ENCODE measurements at regions not wholly inside any gene's neighbourhood (a gene's known extent, or its start where the extent isn't known, plus 50 kb on each side); places are given as distances from the start of the nearest gene placed in this dataset.

DNA sequence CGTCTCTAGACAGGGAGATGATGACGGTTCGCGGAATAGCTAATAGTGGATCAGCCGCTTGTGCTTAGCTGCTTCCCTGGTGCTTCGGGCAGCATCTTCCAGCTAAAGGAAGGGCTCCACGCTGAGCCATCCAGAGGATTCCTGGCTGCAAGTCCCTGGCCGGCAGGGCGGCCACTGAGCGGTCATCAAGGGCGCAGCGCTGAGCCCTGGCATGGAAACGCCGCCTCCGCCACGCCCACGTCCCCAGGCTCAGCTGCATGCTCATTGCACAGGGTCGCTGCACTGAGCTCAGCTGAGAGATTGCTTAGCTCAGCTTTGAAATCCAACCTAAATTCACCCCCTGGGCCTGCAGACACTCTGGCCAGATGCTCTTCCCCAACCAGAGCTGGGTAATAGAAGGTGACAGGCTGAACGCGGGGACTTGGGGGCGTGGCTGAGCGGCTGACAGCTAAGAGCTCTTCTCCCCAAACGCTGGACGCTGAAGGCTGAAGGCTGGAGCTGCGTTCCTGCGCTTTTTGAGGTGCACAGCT lies 118.2 kb upstream of the KIT start:
- no peak for DNase-seq (ENCODE audit: low spot score)
- TF ChIP-seq, protein P1, sequence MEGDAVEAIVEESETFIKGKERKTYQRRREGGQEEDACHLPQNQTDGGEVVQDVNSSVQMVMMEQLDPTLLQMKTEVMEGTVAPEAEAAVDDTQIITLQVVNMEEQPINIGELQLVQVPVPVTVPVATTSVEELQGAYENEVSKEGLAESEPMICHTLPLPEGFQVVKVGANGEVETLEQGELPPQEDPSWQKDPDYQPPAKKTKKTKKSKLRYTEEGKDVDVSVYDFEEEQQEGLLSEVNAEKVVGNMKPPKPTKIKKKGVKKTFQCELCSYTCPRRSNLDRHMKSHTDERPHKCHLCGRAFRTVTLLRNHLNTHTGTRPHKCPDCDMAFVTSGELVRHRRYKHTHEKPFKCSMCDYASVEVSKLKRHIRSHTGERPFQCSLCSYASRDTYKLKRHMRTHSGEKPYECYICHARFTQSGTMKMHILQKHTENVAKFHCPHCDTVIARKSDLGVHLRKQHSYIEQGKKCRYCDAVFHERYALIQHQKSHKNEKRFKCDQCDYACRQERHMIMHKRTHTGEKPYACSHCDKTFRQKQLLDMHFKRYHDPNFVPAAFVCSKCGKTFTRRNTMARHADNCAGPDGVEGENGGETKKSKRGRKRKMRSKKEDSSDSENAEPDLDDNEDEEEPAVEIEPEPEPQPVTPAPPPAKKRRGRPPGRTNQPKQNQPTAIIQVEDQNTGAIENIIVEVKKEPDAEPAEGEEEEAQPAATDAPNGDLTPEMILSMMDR (IDR thresholded peaks at IDR 0.05), result no peak
- Histone ChIP-seq H3K27ac (no peak overlapping the region), H3K4me3 (peak overlapping the region; percentile 69)

DNA sequence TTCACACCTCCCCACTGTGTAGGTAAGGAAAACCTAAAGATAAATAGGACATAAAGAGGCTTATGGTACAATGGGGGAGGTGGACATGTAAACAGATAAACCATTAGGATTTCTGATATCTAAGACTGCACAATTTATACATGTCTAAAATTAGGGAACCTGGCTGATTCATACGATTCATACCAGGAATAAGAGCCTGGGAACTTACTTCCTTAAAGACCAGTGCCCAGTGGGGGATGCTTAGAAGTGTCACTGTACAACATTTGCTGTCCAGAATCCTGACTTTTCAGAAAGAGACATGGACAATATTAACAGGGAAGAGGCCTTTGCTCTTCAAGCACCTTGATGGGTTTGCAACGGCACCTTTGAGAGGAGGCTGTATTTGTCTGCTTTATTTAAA lies 116.8 kb upstream of the KIT start:
- DNase-seq (ENCODE audit: low spot score), result no peak
- H3K27ac ChIP-seq, result no peak overlapping the region
- TF ChIP-seq, protein P1 (IDR thresholded peaks at IDR 0.05), result no peak
- no peak overlapping the region for H3K4me3 ChIP-seq

DNA sequence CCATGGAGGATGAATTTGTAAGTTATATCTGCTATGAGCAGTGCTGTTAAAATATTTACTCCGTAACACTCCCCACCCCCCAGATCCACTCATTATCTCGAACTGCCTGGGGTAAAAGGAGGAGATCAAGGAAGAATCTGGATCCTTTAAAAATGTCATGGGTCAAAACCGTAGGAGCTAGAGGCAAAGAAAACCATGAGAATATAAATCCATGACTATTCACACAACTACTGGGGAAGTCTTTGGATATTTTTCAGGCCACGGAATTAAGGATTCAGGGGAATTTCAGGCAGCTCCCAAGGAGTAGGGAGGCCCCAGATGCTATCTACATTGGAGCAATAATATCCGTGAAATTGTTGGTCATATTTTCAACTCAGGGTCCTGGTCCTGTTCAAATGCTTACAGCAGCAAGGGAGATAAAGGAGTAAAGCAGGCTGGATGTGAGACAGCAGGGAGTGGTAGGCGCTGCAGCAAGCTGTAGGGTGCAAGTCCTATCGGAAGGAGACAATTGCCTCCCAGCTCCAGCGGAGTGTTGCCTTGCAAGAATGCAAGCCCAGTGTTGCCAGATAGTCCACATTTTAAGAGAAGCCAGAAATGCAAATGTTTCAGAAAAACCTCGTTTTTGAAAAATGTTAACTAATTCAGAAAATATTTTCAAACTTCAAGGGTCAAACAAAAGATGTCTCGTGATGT lies 116.2 kb upstream of the KIT start:
- TF ChIP-seq, protein P1 (IDR thresholded peaks at IDR 0.05), result no peak
- no peak overlapping the region for H3K27ac ChIP-seq
- H3K4me3 ChIP-seq, result no peak overlapping the region
- DNase-seq (ENCODE audit: low spot score), result no peak

DNA sequence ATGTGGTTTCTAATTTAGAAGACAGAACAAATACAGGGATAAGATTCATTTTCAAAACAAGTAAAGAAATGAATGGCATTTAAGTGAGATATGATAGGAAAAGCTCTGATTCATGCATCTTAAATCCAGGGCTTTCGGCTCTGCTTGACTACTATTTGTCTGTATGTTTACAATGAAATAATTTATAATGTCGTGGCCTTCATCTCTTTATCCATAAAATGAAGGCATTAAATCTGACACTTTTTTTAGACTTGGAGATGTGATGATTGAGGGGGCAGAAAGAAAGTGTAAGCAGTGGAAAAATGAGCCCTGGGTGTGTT lies 115.7 kb upstream of the KIT start:
- no peak for DNase-seq (ENCODE audit: low spot score)
- no peak overlapping the region for H3K27ac ChIP-seq

DNA sequence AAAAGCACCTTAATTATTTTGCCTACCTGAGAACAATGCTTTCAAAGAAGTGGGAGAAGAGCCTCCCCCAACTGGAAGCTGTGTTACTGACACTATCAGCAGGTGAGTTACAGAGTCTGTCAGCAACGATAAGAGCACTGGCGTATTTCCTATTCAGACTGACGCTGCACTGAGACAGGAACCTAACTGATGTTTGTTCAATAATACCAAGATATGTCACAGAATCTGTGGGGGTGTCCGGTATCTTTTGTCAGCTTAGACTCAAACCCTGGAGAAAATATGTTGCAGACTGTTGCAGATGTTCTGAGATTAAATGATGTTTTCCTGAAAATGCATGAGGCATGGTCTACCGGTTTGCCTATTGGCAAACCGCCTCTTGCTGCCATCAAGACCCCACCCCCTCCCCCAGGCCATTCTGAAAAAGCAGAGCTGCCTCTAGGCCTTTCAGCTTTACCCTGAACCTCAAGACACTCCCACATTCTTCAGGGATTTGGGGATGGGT lies 115.2 kb upstream of the KIT start:
- DNase-seq (ENCODE audit: low spot score), result no peak
- H3K4me3 ChIP-seq, result no peak overlapping the region
- TF ChIP-seq, protein P1 (IDR thresholded peaks at IDR 0.05), result no peak
- no peak overlapping the region for H3K27ac ChIP-seq

More for the DNA sequence above, 115.7 kb upstream of the KIT start:
- TF ChIP-seq, protein P1 (IDR thresholded peaks at IDR 0.05), result no peak
- H3K4me3 ChIP-seq, result no peak overlapping the region

DNA sequence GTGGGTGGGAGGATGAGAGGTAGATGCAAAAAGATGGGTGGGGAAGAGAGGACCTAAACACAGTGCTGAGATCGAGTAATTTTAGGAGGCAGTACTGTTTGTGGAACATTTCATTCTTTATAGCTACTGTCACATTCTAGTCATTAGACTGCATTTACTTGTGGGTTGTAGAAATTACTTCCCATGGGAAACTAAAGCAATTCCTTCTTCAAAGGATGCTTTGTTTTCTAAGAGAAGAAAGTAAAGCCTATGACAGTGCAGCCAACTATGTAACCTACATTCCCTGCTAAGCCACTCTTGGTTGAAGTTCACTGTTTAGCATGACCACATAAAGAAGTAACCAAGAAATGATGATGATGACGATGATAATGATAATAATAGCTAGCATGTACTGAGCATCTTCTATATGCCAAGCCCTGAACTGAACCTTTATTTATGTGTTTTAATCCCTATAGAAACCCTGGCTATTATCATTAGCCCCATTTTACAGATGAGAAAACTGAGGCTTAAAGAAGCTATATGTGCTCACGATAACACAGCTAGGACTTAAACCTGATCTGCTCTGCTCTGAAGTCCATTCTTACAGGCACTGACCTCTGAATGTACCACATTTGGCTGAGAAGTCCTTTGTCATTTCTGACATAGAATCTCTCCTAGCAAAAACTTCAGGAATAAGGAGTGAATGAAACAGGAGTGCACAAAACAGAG lies 114.5 kb upstream of the KIT start:
- DNase-seq (ENCODE audit: low spot score), result no peak
- no peak overlapping the region for H3K4me3 ChIP-seq
- TF ChIP-seq, protein P1 (IDR thresholded peaks at IDR 0.05), result no peak
- no peak overlapping the region for H3K27ac ChIP-seq

All from coronary artery (tissue), 2 donors.